ENCODE measurements at regions not wholly inside any gene's neighbourhood (a gene's known extent, or its start where the extent isn't known, plus 50 kb on each side); places are given as distances from the start of the nearest gene placed in this dataset.

DNA sequence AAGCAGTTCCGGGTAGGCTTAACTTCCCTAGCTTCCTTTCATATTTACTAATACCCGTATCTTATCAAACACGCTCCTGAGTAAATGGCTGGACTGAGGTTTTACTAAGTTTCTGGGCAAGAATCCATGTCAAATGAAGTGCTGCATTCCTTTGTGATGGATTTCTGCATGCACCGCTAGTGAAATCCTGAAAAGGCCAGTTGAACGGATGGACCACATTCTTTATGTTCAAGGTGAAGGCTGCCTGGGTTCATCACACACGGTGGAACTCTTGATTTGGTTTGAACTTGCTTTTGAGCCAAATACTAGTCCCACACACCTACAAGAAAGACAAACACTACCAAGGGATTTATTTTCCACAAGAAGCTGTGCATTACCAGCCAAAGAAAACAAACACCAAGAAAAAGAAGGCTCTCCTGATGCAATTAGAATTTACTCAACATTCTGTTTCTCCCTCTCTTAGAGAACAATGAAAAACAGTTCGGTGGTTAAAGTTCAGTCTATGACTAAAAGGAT, 255.0 kb upstream of the SEMA3C start:
- Histone ChIP-seq H3K4me2 (ENCODE audit: low read length) (no peak overlapping the region), H3K9ac (ENCODE audit: low read length) (no peak overlapping the region), H3K4me3 (ENCODE audit: low read depth, low read length, poor library complexity, severe bottlenecking) (no peak overlapping the region), H3K79me2 (ENCODE audit: insufficient read depth, low read length) (no peaks in the 10 kb centered on the region), H2AFZ (ENCODE audit: low read length) (no peak overlapping the region), H3K9me2 (ENCODE audit: low read depth, low read length) (no peaks in the 10 kb centered on the region), H3F3A (ENCODE audit: insufficient read depth, low read length) (no peaks in the 10 kb centered on the region), H4K20me1 (ENCODE audit: insufficient read depth, low read length) (no peaks in the 10 kb centered on the region), H3K36me3 (ENCODE audit: insufficient read depth, low read length) (no peaks in the 10 kb centered on the region), H3K4me1 (ENCODE audit: insufficient read depth, low read length, severe bottlenecking) (no peaks in the 10 kb centered on the region), H3K27ac (ENCODE audit: low read depth, low read length, poor library complexity, severe bottlenecking) (no peak overlapping the region), H3K9me3 (ENCODE audit: low read length) (no peaks in the 10 kb centered on the region), H3K27me3 (ENCODE audit: insufficient read depth, low read length) (no peaks in the 10 kb centered on the region)
- TF ChIP-seq EZH2 (IDR thresholded peaks at IDR 0.05; ENCODE audit: borderline replicate concordance, low read length): no peak
- TF ChIP-seq CTCF (IDR thresholded peaks at IDR 0.05; ENCODE audit: low read length): no peak

DNA sequence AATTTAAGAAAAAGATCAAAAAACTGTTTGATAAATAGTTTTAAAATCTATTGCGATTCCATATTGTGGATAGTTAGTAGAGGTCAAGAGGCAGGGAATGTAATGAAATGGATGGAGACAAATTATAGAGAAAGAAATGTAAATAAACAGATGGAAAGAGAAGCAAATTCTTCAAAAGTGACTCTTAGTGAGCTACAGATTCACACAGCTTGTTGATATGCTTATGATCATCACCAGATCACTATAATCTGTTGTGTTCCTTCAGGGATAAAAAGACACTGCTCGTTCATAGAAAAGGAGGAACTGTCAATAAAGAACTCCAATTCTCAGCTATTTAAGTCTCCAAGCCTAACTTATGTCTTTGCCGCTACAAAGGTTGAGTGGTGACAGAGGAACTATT, 251.4 kb upstream of the SEMA3C start:
- Histone ChIP-seq H3K27me3 (ENCODE audit: insufficient read depth, low read length) (no peaks in the 10 kb centered on the region), H3K27ac (ENCODE audit: low read depth, low read length, poor library complexity, severe bottlenecking) (no peak overlapping the region), H3K4me3 (ENCODE audit: low read depth, low read length, poor library complexity, severe bottlenecking) (no peak overlapping the region), H3F3A (ENCODE audit: insufficient read depth, low read length) (no peaks in the 10 kb centered on the region), H3K9ac (ENCODE audit: low read length) (no peak overlapping the region), H4K20me1 (ENCODE audit: insufficient read depth, low read length) (no peaks in the 10 kb centered on the region), H2AFZ (ENCODE audit: low read length) (no peak overlapping the region), H3K36me3 (ENCODE audit: insufficient read depth, low read length) (no peaks in the 10 kb centered on the region), H3K4me2 (ENCODE audit: low read length) (no peak overlapping the region), H3K79me2 (ENCODE audit: insufficient read depth, low read length) (no peaks in the 10 kb centered on the region), H3K9me2 (ENCODE audit: low read depth, low read length) (no peaks in the 10 kb centered on the region), H3K4me1 (ENCODE audit: insufficient read depth, low read length, severe bottlenecking) (no peaks in the 10 kb centered on the region), H3K9me3 (ENCODE audit: low read length) (no peaks in the 10 kb centered on the region)
- no peak for TF ChIP-seq EZH2 (IDR thresholded peaks at IDR 0.05; ENCODE audit: borderline replicate concordance, low read length)
- TF ChIP-seq CTCF (IDR thresholded peaks at IDR 0.05; ENCODE audit: low read length): no peak

GRCh38 chr7:81167934-81168333, 249.1 kb upstream of the SEMA3C start:
- H3K9me3 ChIP-seq (ENCODE audit: low read length): no peaks in the 10 kb centered on the region
- TF ChIP-seq EZH2 (IDR thresholded peaks at IDR 0.05; ENCODE audit: borderline replicate concordance, low read length) (no peak), CTCF (IDR thresholded peaks at IDR 0.05; ENCODE audit: low read length) (no peak)
- H3K9me2 ChIP-seq (ENCODE audit: low read depth, low read length): no peaks in the 10 kb centered on the region

More at GRCh38 chr7:81167934-81168333, 249.1 kb upstream of the SEMA3C start:
- Histone ChIP-seq H3K79me2 (ENCODE audit: insufficient read depth, low read length) (no peaks in the 10 kb centered on the region), H3K27ac (ENCODE audit: low read depth, low read length, poor library complexity, severe bottlenecking) (no peak overlapping the region), H3K27me3 (ENCODE audit: insufficient read depth, low read length) (no peaks in the 10 kb centered on the region), H3K4me1 (ENCODE audit: insufficient read depth, low read length, severe bottlenecking) (no peaks in the 10 kb centered on the region), H2AFZ (ENCODE audit: low read length) (no peak overlapping the region), H3K9ac (ENCODE audit: low read length) (no peak overlapping the region), H3F3A (ENCODE audit: insufficient read depth, low read length) (no peaks in the 10 kb centered on the region), H3K4me2 (ENCODE audit: low read length) (no peak overlapping the region), H3K4me3 (ENCODE audit: low read depth, low read length, poor library complexity, severe bottlenecking) (no peak overlapping the region), H3K36me3 (ENCODE audit: insufficient read depth, low read length) (no peaks in the 10 kb centered on the region), H4K20me1 (ENCODE audit: insufficient read depth, low read length) (no peaks in the 10 kb centered on the region)

Data from OCI-LY1 (cell line).